ENCODE measurements at regions not wholly inside any gene's neighbourhood (a gene's known extent, or its start where the extent isn't known, plus 50 kb on each side); places are given as distances from the start of the nearest gene placed in this dataset.

DNA sequence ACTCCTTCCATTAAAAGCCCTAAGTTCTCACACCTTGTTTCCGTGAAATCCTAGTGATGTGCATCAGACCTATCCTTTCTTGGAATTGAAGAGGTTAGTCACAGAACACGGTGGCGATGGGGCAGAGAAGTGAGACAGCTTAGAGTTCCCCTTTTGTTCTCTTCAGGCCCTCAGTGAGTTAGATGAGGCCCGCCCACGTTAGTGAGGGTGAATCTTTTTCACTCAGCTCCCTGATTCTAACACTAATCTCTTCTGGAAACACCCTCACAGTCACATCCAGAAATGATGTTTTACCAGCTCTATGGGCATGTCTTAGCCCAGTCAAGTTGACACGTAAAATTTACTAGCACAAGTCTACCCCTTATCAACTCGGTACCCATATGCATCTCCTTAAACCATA lies 172.7 kb upstream of the NOX3 start:
- TF ChIP-seq, protein P1, sequence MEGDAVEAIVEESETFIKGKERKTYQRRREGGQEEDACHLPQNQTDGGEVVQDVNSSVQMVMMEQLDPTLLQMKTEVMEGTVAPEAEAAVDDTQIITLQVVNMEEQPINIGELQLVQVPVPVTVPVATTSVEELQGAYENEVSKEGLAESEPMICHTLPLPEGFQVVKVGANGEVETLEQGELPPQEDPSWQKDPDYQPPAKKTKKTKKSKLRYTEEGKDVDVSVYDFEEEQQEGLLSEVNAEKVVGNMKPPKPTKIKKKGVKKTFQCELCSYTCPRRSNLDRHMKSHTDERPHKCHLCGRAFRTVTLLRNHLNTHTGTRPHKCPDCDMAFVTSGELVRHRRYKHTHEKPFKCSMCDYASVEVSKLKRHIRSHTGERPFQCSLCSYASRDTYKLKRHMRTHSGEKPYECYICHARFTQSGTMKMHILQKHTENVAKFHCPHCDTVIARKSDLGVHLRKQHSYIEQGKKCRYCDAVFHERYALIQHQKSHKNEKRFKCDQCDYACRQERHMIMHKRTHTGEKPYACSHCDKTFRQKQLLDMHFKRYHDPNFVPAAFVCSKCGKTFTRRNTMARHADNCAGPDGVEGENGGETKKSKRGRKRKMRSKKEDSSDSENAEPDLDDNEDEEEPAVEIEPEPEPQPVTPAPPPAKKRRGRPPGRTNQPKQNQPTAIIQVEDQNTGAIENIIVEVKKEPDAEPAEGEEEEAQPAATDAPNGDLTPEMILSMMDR (conservative IDR thresholded peaks at IDR 0.05; ENCODE audit: low read depth in 2 of 2) = no peak
- no peak for TF ChIP-seq EZH2 (IDR thresholded peaks at IDR 0.05; ENCODE audit: low read depth, unreplicated experiment)
- no peak for TF ChIP-seq REST (IDR thresholded peaks at IDR 0.05; ENCODE audit: unreplicated experiment)
- TF ChIP-seq JUNB (IDR thresholded peaks at IDR 0.05; ENCODE audit: unreplicated experiment) = no peak
- TF ChIP-seq POLR2AphosphoS5 (IDR thresholded peaks at IDR 0.05; ENCODE audit: low read depth) = no peak
- no peak for TF ChIP-seq CREB1 (CRISPR knock-in tag; IDR thresholded peaks at IDR 0.05; ENCODE audit: low read depth)
- no peak for TF ChIP-seq ETS1 (IDR thresholded peaks at IDR 0.05)
- no peak for TF ChIP-seq ZNF114 (CRISPR knock-in tag; IDR thresholded peaks at IDR 0.05)
- TF ChIP-seq STAT1 (IDR thresholded peaks at IDR 0.05; ENCODE audit: unreplicated experiment) = no peak
- TF ChIP-seq EZH2phosphoT487 (IDR thresholded peaks at IDR 0.05; ENCODE audit: unreplicated experiment) = no peak
- no peak for TF ChIP-seq NANOG (IDR thresholded peaks at IDR 0.05; ENCODE audit: borderline replicate concordance)

Data from GM23338 (cell line).